Transverse colon (tissue), 4 donors: ENCODE measurements at regions not wholly inside any gene's neighbourhood (a gene's known extent, or its start where the extent isn't known, plus 50 kb on each side); places are given as distances from the start of the nearest gene placed in this dataset.
"Not testable (repeated sequence)": the region's sequence is repeated elsewhere in the genome, so short reads cannot be mapped to it uniquely, and the experiment has no call there.

ENCODE experiments used
- DNase-seq: peaks from one replicate; pipeline ENCODE4 v3.0.0-alpha.2; 2019
- H3K27ac ChIP-seq, 4 donors: fragments of 200-600 bp; sonication (generic); 2 replicates each; pipeline ENCODE4 v1.5.1; 2016 to 2018; ENCODE audit warnings: inconsistent platforms in 4 of 4
- H3K27me3 ChIP-seq: fragments of 200-600 bp; sonication (generic); 2 replicates; pipeline ENCODE4 v1.5.1; 2017; ENCODE audit warnings: inconsistent platforms
- H3K36me3 ChIP-seq, 4 donors: fragments of 200-600 bp; sonication (generic); 2 replicates each; pipeline ENCODE4 v1.5.1; 2017 to 2019; ENCODE audit warnings: inconsistent platforms in 4 of 4
- H3K4me1 ChIP-seq, 4 donors: fragments of 200-600 bp; sonication (generic); 2 replicates each; pipeline ENCODE4 v1.5.1; 2017 to 2020; ENCODE audit warnings: inconsistent platforms in 4 of 4
- H3K4me3 ChIP-seq, 4 donors: fragments of 200-600 bp; sonication (generic); 1 replicate in 1 of 4; 2 replicates in 3 of 4; pipeline versions ENCODE4 v1.5.1 to v1.6.1; 2017 to 2019; ENCODE audit warnings: inconsistent platforms in 4 of 4
- H3K9me3 ChIP-seq, 2 donors: fragments of 200-600 bp; sonication (generic); 2 replicates each; pipeline ENCODE4 v1.5.1; 2017 to 2019; ENCODE audit warnings: inconsistent platforms in 2 of 2
- CTCF ChIP-seq, 5 experiments: fragments of 200-600 bp in 3 of 5; fragments of 450-650 bp in 2 of 5; sonication (generic) in 3 of 5; IDR thresholded peaks; 1 replicate in 2 of 5; 2 replicates in 3 of 5; pipeline ENCODE4 v1.5.1; 2016 to 2017; ENCODE audit warnings: antibody characterized with exemption in 5 of 5, inconsistent platforms in 3 of 5, mild to moderate bottlenecking in 2 of 5, moderate library complexity in 1 of 5
- EP300 ChIP-seq: sonication (generic); formaldehyde crosslinking; IDR thresholded peaks from one replicate; pipeline ENCODE4 v1.6.1; 2017; ENCODE audit warnings: antibody characterized with exemption, low read depth
- POLR2A ChIP-seq: fragments of 450-650 bp; IDR thresholded peaks from one replicate; pipeline ENCODE4 v1.6.1; 2016; ENCODE audit warnings: antibody characterized with exemption, mild to moderate bottlenecking, moderate library complexity
- POLR2AphosphoS5 ChIP-seq, 3 donors: sonication (generic); formaldehyde crosslinking; IDR thresholded peaks; one replicate each; pipeline ENCODE4 v1.6.1; 2016; ENCODE audit warnings: antibody characterized with exemption in 3 of 3
- WGBS, 2 donors: methylation state at CpG; one replicate each; pipeline ENCODE4 v1.1.5; 2018; ENCODE audit warnings: low coverage in 1 of 2; 5-methylcytosine and 5-hydroxymethylcytosine counted together
- in situ Hi-C, 4 donors: fragments of 200-750 bp; cut with MboI; loops; one replicate each; pipeline versions ENCODE4 v1.15.0 to v1.15.1; 2017; ENCODE audit warnings: low sequenced_read_pairs in 3 of 4, low pct_ligation_motif_present in 1 of 4, low pct_unique_long_range_greater_than_20kb in 1 of 4
- intact Hi-C: fragments of 100-400 bp; cut with DNase I; formaldehyde crosslinking; loops from one replicate; pipeline ENCODE4 v1.15.1; 2023; ENCODE audit warnings: low total_unique reads

GRCh38 chr7:69244701-69245100, 353.6 kb upstream of the AUTS2 start:
- Histone ChIP-seq H3K4me1 (no peaks in the 10 kb centered on the region), H3K27ac (no peak overlapping the region), H3K36me3 (no peaks in the 10 kb centered on the region), H3K4me3 (no peak overlapping the region), H3K27me3 (no peaks in the 10 kb centered on the region), H3K9me3 (no peaks in the 10 kb centered on the region)
- TF ChIP-seq CTCF (IDR thresholded peaks at IDR 0.05) (no peak), POLR2A (no peak)
- in situ Hi-C loops = no loop called here
- DNase-seq = no peak
- 65% methylated on average over 2 of the region's 2 CpGs; no CpG with 5 or more reads in 1 of the 2 donors for WGBS, 2 donors
- intact Hi-C loops = no loop called here

GRCh38 chr7:69245646-69246045, 352.6 kb upstream of the AUTS2 start:
- TF ChIP-seq CTCF (IDR thresholded peaks at IDR 0.05) (no peak), EP300 (no peak), POLR2AphosphoS5 (IDR thresholded peaks at IDR 0.05) (no peak), POLR2A (no peak)
- WGBS, 2 donors = 39 to 70% methylated on average over 2 of the region's 2 CpGs
- intact Hi-C loops (no loop called here), in situ Hi-C loops (no loop called here)
- no peaks in the 10 kb centered on the region for H3K36me3 ChIP-seq
- H3K27ac ChIP-seq = no peak overlapping the region
- no peaks in the 10 kb centered on the region for H3K4me1 ChIP-seq
- H3K9me3 ChIP-seq = no peaks in the 10 kb centered on the region
- DNase-seq = no peak
- H3K4me3 ChIP-seq = no peak overlapping the region
- no peaks in the 10 kb centered on the region for H3K27me3 ChIP-seq

GRCh38 chr7:69246758-69247157, 351.5 kb upstream of the AUTS2 start:
- in situ Hi-C loops (no loop called here), intact Hi-C loops (no loop called here)
- WGBS, 2 donors = 64% methylated on average over 3 of the region's 3 CpGs; no CpG with 5 or more reads in 1 of the 2 donors
- Histone ChIP-seq H3K27ac (no peak overlapping the region), H3K9me3 (peaks cover 0 to 3% of the 10 kb centered on the region in 2 donors), H3K27me3 (no peaks in the 10 kb centered on the region), H3K36me3 (no peaks in the 10 kb centered on the region), H3K4me3 (no peak overlapping the region), H3K4me1 (no peaks in the 10 kb centered on the region)
- peak; percentile 10 for DNase-seq
- TF ChIP-seq POLR2AphosphoS5 (IDR thresholded peaks at IDR 0.05) = no peak

DNA sequence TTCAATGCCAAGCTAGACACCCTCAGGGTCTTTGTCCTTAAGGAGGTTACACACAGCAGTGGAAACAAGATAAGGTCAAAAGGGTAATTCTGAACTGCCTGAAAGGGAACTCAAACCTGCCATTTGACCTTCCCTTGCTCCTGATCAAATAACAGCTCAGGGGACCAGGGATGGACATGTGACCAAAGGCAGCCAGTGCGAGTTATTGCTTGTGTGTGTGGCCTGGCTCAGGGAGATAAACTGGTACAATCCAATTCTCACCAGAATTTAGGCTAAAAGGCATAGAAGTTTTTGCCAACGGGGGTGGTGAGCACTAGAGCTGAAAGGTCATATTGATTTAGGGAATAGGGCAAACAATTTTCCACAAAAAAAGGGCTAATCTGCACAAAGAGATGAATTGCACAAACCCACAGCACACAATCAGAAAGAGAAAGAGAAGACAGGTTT, 349.9 kb upstream of the AUTS2 start:
- intact Hi-C loops, in situ Hi-C loops, H3K36me3 ChIP-seq, DNase-seq, H3K4me3 ChIP-seq, H3K9me3 ChIP-seq, H3K27me3 ChIP-seq, H3K27ac ChIP-seq, H3K4me1 ChIP-seq: not testable (repeated sequence)
- 40 to 50% methylated on average over 2 of the region's 2 CpGs for WGBS, 2 donors

- no peak overlapping the region for H3K4me3 ChIP-seq
- H3K27ac ChIP-seq = no peak overlapping the region
- no peaks in the 10 kb centered on the region for H3K4me1 ChIP-seq
- in situ Hi-C loops (no loop called here), intact Hi-C loops (no loop called here)
- H3K9me3 ChIP-seq = peaks cover 0 to 4% of the 10 kb centered on the region in 2 donors
- 84% methylated on average over 5 of the region's 5 CpGs; no CpG with 5 or more reads in 1 of the 2 donors for WGBS, 2 donors
- no peak for DNase-seq
- TF ChIP-seq POLR2A (no peak), POLR2AphosphoS5 (IDR thresholded peaks at IDR 0.05) (no peak), EP300 (no peak), CTCF (IDR thresholded peaks at IDR 0.05) (no peak)
- H3K27me3 ChIP-seq = no peaks in the 10 kb centered on the region
- no peaks in the 10 kb centered on the region for H3K36me3 ChIP-seq
Measured at GRCh38 chr7:69250958-69251357, 347.3 kb upstream of the AUTS2 start.
